Activated naive CD4-positive, alpha-beta T cell treated with anti-CD3 and anti-CD28 coated beads, Interleukin-2, amount 50 U/mL, for 72 hours (primary cell): ENCODE measurements at regions not wholly inside any gene's neighbourhood (a gene's known extent, or its start where the extent isn't known, plus 50 kb on each side); places are given as distances from the start of the nearest gene placed in this dataset.

ENCODE experiments used
- ATAC-seq, 2 donors: fragments of 150-1000 bp; cut with Tn5 transposase; 2 replicates each; pipeline ENCODE4 v1.10.0; 2021; ENCODE audit warnings: mild to moderate bottlenecking in 2 of 2, moderate library complexity in 2 of 2
- DNase-seq, 2 donors: peaks; one replicate each; pipeline ENCODE4 v3.0.0; 2021 to 2022; ENCODE audit warnings: low spot score in 2 of 2
- H3K27ac Mint-ChIP-seq, 2 donors: one replicate each; pipeline ENCODE4 v1.8.0; 2022; ENCODE audit warnings: mild to moderate bottlenecking in 2 of 2, mixed read lengths in 2 of 2
- H3K36me3 Mint-ChIP-seq, 2 donors: one replicate each; pipeline ENCODE4 v1.8.0; 2022; ENCODE audit warnings: mixed read lengths in 2 of 2
- H3K9me3 Mint-ChIP-seq, 2 donors: one replicate each; pipeline ENCODE4 v1.8.0; 2022; ENCODE audit warnings: mixed read lengths in 2 of 2

DNA sequence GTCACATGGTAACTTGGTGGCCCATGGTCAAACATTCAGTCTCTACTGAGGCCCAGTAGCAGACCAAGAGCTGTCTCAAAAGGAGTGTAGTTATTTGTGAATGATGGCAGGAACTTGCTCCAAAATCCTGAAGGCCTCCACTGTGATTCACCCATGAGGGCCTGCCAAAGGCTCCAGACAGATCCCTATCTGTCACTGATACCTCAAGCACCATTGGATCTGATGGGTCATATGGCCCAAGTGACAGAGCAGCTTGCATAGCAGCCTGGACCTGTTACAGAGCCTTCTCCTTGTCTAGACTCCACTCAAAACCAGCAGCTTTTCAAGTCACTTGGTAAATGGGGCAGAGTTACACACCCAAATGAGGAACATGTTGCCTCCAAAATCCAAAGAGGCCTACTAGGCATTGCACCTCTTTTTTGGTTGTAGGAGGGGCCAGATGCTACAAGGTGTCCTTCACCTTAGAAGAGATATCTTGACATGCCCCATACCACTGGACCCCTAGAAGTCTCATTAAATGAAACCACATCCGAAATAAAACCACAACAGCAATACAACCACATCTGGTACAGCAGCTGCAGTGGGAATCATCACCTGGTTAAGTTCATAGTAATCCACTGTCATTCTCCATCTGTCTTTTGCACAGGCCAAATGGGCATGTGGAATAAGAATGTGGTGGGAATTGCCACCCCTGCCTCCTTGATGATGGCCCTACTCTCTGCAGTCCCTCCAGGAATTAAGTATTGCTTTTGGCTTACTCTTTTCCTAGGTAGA, 150.4 kb upstream of the MAX start:
- H3K9me3 Mint-ChIP-seq: no peaks in the 10 kb centered on the region
- H3K36me3 Mint-ChIP-seq: no peaks in the 10 kb centered on the region
- ATAC-seq (no peak), DNase-seq (no peak)
- peak overlapping the region in 1 of 2 donors; percentile 6 for H3K27ac Mint-ChIP-seq

- Mint-ChIP-seq H3K9me3 (peaks cover 3 to 4% of the 10 kb centered on the region in 2 donors), H3K27ac (peak overlapping the region in 1 of 2 donors; percentile 16), H3K36me3 (peaks cover 0 to 3% of the 10 kb centered on the region in 2 donors)
- DNase-seq: no peak
- ATAC-seq: peak in 1 of 2 donors; percentile 56
These were observed 152.8 kb upstream of the MAX start for GRCh38 chr14:65255029-65255545.

DNA sequence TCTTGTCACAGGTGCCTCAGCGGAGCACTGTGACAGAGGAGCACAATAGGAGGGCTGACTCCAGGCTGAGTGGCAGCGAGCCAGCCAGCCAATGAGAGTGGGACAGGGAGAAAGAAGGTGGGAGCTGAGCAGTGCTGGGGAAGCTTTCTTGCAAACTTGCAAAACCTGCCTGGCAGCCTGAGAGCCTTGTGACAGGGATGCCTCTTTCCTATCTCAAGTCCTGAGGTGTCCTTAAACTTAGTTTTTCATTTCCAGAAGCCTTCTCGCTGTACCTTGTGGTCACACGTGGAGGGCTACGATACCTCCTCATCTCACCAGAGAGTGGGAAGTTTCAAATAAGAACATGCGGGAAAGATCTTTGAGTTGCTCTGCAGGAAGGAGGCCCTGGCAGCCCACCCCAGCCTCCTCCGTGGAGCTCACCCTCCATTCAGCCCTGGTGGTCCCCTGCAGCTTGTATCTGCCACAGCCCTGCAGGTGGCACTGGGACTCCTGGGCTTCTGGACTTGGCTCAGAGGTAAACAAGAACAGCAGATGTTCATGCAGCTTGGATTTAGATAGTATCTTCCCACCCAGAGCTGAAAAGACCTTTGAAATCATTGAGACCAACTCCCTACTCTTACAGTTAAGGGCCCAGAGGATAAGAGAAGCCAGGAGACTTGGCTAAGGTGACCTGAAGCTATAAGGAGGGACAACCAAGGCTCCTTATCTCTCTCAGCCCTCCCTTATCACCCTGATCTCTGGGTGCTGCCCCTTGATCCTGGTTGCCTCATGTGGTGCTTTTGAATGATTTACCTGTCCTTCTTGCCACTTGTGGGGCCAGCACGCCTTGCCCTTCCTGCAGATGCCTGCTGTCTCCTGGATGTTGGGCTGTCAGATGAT, 153.5 kb upstream of the MAX start:
- Mint-ChIP-seq H3K9me3 (peaks cover 3 to 4% of the 10 kb centered on the region in 2 donors), H3K36me3 (peaks cover 0 to 4% of the 10 kb centered on the region in 2 donors), H3K27ac (no peak overlapping the region)
- ATAC-seq (no peak), DNase-seq (no peak)

- peaks cover 0 to 4% of the 10 kb centered on the region in 2 donors for H3K36me3 Mint-ChIP-seq
- ATAC-seq: no peak
These were observed 154.4 kb upstream of the MAX start for GRCh38 chr14:65256714-65257113.

DNA sequence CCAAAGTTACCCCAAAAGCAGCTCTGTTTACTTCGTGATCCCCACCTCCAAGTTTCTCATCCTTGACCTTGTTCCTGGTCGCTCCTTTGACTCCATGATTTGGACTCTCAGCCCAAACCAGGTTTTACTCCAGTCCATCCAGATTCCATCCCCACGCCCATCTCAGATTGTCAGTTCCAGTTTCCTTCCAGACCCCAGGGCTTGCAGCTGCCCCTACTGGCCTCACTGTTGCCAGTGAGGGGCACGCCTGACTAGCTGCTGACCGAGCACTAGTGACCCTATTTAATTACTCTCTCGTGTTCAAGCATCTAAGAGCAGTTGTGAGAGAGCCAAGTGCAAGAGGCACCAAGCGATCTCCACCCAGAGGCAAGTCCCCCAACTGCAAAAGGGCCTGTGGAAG, 155.1 kb upstream of the FUT8 start:
- Mint-ChIP-seq H3K9me3 (peaks cover 7 to 8% of the 10 kb centered on the region in 2 donors), H3K27ac (no peak overlapping the region), H3K36me3 (peaks cover 0 to 4% of the 10 kb centered on the region in 2 donors)
- DNase-seq: no peak
- no peak for ATAC-seq

More at GRCh38 chr14:65256714-65257113, 154.4 kb upstream of the MAX start:
- Mint-ChIP-seq H3K9me3 (peaks cover 7 to 8% of the 10 kb centered on the region in 2 donors), H3K27ac (no peak overlapping the region)
- DNase-seq: no peak

DNA sequence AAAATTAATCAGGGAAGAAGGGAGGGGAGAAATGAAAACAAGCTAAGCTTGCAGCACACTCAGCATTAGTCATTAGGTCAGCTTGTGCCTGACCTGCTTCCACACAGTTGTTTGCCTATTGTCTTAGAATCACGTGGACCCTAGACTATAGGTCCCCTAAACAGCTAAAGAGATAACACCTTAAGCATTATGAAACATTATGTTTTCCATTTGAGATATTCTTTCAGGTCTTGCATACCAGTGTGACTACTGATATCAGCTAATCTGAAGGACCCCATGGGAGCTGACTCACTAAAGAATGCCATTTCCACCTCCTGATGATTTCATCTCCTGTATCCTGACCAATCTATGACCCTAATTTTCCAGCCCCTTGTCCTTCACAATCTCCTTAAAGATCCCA, 154.1 kb upstream of the FUT8 start:
- peaks cover 7 to 8% of the 10 kb centered on the region in 2 donors for H3K9me3 Mint-ChIP-seq
- no peak overlapping the region for H3K27ac Mint-ChIP-seq
- ATAC-seq (peak in 1 of 2 donors; percentile 39), DNase-seq (no peak)
- peaks cover 0 to 4% of the 10 kb centered on the region in 2 donors for H3K36me3 Mint-ChIP-seq

DNA sequence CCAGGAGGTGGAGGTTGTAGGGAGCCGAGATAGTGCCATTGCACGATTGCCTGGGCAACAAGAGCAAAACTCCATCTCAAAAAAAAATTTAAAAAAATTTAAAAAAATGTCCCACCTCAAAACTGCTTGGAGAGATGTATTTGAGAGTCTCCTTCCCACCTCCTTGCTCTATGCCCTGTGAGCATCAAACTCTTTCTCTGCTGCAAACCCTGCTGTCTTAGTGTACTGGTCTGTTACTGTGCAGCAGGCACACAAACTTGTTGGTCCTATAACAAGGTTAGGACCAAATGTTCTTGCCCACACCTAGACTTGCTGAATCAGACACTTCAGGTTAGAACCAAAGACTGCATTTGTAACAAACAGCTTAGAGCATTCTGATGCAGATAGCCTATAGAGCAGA, 153.5 kb upstream of the FUT8 start:
- H3K27ac Mint-ChIP-seq: no peak overlapping the region
- H3K9me3 Mint-ChIP-seq: peaks cover 7 to 8% of the 10 kb centered on the region in 2 donors
- no peak for ATAC-seq
- peaks cover 0 to 4% of the 10 kb centered on the region in 2 donors for H3K36me3 Mint-ChIP-seq
- no peak for DNase-seq

- DNase-seq: no peak
- Mint-ChIP-seq H3K36me3 (peaks cover 0 to 4% of the 10 kb centered on the region in 2 donors), H3K27ac (no peak overlapping the region), H3K9me3 (peaks cover 7 to 8% of the 10 kb centered on the region in 2 donors)
- ATAC-seq: no peak
These were observed 151.7 kb upstream of the FUT8 start for GRCh38 chr14:65260786-65261185.

DNA sequence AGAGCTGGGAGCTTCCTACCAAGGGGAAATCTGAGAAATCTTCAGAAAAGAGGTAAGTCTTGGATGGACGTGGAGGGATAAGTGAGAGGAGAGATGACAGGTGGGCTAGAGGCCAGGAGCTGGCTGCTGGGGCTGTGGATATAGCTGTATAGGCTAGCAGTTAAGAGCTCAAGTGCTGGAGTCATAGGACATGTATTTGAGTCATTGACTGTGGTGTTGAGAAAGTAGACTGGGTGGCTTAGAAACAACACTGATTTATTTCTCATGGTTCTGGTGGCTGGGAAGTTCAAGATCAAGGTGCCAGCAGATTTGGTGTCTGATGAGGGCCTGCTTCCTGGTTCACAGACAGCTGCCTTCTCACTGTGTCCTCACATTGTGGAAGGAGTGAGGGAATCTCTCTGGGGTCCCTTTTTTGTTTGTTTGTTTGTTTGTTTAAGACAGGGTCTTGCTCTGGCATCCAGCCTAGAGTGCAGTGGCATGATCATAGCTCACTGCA, 151.1 kb upstream of the FUT8 start:
- DNase-seq (no peak), ATAC-seq (peak in 1 of 2 donors; percentile 46)
- H3K9me3 Mint-ChIP-seq: peaks cover 7 to 8% of the 10 kb centered on the region in 2 donors
- peaks cover 0 to 4% of the 10 kb centered on the region in 2 donors for H3K36me3 Mint-ChIP-seq
- no peak overlapping the region for H3K27ac Mint-ChIP-seq

DNA sequence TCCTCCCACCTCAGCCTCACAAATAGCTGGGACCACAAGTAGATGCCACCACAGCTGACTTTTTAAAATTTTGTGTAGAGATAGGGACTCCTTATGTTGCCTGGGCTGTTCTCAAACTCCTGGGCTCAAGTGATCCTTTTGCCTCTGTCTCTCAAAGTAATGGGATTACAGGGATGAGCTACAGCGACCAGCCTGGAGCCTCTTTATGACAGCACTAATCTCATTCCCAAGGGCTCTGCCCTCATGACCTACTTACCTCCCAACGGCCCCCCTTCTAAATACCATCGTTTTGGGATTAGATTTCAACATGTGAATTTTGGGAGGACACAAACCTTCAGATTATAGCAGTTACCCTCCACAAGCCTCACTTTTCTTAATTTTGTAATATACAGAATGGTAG, 150.6 kb upstream of the FUT8 start:
- no peak for ATAC-seq
- no peak overlapping the region for H3K27ac Mint-ChIP-seq
- no peak for DNase-seq
- peaks cover 0 to 4% of the 10 kb centered on the region in 2 donors for H3K36me3 Mint-ChIP-seq
- H3K9me3 Mint-ChIP-seq: peaks cover 7 to 8% of the 10 kb centered on the region in 2 donors

- peaks cover 7 to 8% of the 10 kb centered on the region in 2 donors for H3K9me3 Mint-ChIP-seq
- DNase-seq (no peak), ATAC-seq (no peak)
- H3K36me3 Mint-ChIP-seq: peaks cover 0 to 4% of the 10 kb centered on the region in 2 donors
- H3K27ac Mint-ChIP-seq: peak overlapping the region in 1 of 2 donors; percentile 57
These were observed 149.2 kb upstream of the FUT8 start for GRCh38 chr14:65263177-65263788.

- ATAC-seq (no peak), DNase-seq (no peak)
- Mint-ChIP-seq H3K9me3 (peaks cover 0 to 4% of the 10 kb centered on the region in 2 donors), H3K36me3 (no peaks in the 10 kb centered on the region), H3K27ac (no peak overlapping the region)
These were observed 144.7 kb upstream of the FUT8 start for GRCh38 chr14:65267856-65268255.

- H3K36me3 Mint-ChIP-seq: no peaks in the 10 kb centered on the region
- ATAC-seq (no peak), DNase-seq (no peak)
- H3K9me3 Mint-ChIP-seq: peaks cover 0 to 4% of the 10 kb centered on the region in 2 donors
- no peak overlapping the region for H3K27ac Mint-ChIP-seq
These were observed 143.9 kb upstream of the FUT8 start for GRCh38 chr14:65268594-65268993.

DNA sequence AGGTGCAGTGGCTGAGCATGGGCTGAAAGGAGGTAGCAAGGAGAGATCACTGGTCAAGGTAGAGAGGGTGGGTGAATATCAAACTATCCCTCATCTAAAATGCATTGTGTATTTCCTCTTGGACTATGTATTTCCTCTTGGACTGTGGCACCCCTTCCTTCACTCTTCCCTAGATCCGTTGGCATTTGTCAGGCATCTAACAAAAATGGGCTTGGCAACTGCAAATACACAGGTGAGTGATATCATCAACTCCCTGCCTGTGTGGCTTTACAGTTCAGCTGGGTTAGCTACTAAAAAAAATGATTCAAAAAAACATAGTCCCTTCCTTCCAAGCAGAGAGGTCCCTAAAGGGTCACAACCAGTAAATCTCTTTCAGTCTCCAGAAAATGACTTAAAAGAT, 142.8 kb upstream of the FUT8 start:
- DNase-seq (no peak), ATAC-seq (no peak)
- H3K36me3 Mint-ChIP-seq: no peaks in the 10 kb centered on the region
- H3K27ac Mint-ChIP-seq: no peak overlapping the region
- peaks cover 0 to 4% of the 10 kb centered on the region in 2 donors for H3K9me3 Mint-ChIP-seq

GRCh38 chr14:65277027-65277426, 135.5 kb upstream of the FUT8 start:
- H3K9me3 Mint-ChIP-seq: no peaks in the 10 kb centered on the region
- peak overlapping the region in 1 of 2 donors; percentile 65 for H3K27ac Mint-ChIP-seq
- peak; percentile 77 to 99 for ATAC-seq
- DNase-seq: peak in 1 of 2 donors; percentile 27
- H3K36me3 Mint-ChIP-seq: no peaks in the 10 kb centered on the region

DNA sequence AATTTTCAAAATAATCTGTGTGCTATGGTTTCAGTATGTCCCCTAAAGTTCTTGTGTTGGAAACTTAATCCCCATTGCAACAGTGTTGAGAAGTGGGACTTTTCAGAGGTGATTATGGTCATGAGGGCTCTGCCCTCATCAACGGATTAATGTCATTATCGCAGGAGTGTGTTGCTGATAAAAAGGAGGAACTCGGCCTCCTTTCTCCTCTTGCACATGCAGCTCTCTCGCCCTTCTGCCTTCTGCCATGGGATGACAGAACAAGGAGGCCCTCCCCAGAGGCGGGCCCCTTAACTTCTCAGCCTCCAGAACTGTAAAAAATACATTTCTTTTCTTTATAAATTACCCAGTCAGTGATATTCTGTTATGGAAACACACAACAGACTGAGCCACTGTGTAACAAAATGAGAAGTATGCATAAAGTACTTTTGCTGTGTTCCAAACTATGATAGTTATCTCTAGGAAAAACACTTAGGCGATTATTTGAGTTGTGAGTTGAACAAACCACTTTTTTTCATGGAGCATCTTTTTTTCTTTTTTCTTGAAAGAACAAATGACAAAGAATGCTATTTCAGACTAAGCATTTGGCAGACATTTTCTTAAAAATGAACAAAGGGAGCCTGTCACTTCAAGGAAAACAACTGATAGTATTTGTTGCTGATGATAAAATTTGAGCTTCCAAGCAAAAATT, 134.8 kb upstream of the FUT8 start:
- H3K9me3 Mint-ChIP-seq: no peaks in the 10 kb centered on the region
- ATAC-seq (no peak), DNase-seq (no peak)
- no peak overlapping the region for H3K27ac Mint-ChIP-seq
- H3K36me3 Mint-ChIP-seq: no peaks in the 10 kb centered on the region
